ENCODE measurements at regions not wholly inside any gene's neighbourhood (a gene's known extent, or its start where the extent isn't known, plus 50 kb on each side); places are given as distances from the start of the nearest gene placed in this dataset.

DNA sequence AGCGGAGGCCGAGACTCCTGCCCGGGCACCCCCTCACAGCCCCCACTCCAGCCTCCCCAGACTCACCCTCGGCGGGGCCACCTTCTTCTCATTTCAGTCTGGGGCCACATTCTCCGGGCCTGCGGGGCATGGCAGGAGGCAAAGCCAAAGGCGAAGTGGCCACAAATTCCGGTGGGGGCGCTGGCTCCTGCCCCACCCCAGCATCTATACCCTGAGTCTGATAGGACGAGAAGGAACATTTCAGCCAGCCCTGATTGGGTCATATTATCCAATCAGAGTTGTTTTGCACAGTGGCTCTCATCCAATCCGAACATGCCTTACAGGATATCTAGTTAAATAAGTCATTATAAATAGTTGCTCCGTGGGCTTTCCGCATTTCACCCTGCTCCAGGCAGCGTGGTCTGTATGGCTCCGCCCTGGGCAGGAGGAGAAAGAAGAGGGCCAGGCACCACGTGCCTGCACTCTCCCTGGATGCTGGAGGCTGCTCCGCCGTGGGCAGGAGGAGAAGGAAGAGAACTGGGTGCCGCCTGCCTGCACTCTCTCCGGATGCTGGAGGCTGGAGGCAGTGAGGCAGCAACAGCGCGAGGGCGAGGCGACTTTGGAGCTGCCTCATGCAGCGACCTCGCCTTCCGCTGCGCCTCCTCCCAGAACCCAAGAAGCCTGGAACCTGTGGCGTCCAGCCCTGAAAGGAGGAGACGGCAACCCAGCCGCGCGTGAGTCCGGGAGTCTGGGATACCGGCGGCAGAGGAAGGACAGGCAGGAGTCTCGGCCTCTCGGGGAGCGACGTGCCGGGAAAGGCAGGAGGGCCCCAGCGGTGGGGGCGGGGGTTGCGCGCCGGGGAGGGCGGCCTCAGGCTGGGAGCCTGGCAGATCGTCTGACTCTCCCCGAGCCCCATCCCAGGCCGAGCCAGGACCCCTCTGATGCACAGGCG, 162.9 kb downstream of the ZNF33B start:
- TF ChIP-seq, protein P1, sequence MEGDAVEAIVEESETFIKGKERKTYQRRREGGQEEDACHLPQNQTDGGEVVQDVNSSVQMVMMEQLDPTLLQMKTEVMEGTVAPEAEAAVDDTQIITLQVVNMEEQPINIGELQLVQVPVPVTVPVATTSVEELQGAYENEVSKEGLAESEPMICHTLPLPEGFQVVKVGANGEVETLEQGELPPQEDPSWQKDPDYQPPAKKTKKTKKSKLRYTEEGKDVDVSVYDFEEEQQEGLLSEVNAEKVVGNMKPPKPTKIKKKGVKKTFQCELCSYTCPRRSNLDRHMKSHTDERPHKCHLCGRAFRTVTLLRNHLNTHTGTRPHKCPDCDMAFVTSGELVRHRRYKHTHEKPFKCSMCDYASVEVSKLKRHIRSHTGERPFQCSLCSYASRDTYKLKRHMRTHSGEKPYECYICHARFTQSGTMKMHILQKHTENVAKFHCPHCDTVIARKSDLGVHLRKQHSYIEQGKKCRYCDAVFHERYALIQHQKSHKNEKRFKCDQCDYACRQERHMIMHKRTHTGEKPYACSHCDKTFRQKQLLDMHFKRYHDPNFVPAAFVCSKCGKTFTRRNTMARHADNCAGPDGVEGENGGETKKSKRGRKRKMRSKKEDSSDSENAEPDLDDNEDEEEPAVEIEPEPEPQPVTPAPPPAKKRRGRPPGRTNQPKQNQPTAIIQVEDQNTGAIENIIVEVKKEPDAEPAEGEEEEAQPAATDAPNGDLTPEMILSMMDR (IDR thresholded peaks at IDR 0.05), result 0 out of 2 replicates have a peak, but pooled peaks have one; percentile 27
- no peak for TF ChIP-seq ZFX (IDR thresholded peaks at IDR 0.05; ENCODE audit: borderline replicate concordance)
